AG09319 (cell line): ENCODE measurements at regions not wholly inside any gene's neighbourhood (a gene's known extent, or its start where the extent isn't known, plus 50 kb on each side); places are given as distances from the start of the nearest gene placed in this dataset.

Experiments used
- DNase-seq: peaks from one replicate; pipeline ENCODE4 v3.0.0-alpha.2; 2010; ENCODE audit warnings: low read depth; ENCODE audit errors: extremely low read depth
- TF ChIP-seq, protein P1 (sequence below): IDR thresholded peaks from 2 replicates; pipeline ENCODE4 v1.5.1; 2011; ENCODE audit warnings: low read depth, mild to moderate bottlenecking, inconsistent platforms, low read length, moderate library complexity

DNA sequence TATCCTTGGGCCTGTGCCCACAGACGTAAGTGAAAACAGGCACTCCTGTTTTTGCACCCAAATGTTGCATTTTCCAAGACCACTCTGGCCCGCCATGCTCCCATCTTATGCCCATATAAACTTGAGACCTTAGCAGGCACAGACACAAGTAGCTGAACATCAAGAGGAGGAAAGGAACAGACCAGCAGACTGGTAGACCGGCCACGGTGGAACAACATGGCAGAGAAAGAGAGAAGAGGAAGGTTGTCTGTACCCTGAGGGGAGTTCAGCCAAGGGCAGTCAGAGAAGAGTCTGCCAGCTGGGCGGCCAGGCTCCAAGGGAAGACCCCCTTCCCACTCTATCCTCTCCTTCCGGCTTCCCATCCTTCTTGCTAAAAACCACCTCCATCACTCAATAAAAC is 85.3 kb downstream of the GPR37 start:
- TF ChIP-seq, protein P1, sequence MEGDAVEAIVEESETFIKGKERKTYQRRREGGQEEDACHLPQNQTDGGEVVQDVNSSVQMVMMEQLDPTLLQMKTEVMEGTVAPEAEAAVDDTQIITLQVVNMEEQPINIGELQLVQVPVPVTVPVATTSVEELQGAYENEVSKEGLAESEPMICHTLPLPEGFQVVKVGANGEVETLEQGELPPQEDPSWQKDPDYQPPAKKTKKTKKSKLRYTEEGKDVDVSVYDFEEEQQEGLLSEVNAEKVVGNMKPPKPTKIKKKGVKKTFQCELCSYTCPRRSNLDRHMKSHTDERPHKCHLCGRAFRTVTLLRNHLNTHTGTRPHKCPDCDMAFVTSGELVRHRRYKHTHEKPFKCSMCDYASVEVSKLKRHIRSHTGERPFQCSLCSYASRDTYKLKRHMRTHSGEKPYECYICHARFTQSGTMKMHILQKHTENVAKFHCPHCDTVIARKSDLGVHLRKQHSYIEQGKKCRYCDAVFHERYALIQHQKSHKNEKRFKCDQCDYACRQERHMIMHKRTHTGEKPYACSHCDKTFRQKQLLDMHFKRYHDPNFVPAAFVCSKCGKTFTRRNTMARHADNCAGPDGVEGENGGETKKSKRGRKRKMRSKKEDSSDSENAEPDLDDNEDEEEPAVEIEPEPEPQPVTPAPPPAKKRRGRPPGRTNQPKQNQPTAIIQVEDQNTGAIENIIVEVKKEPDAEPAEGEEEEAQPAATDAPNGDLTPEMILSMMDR: no peak
- DNase-seq: no peak

GRCh38 chr7:124679586-124680225 is 85.9 kb downstream of the GPR37 start:
- no peak for DNase-seq
- TF ChIP-seq, protein P1: no peak

GRCh38 chr7:124679146-124679545 is 86.4 kb downstream of the GPR37 start:
- TF ChIP-seq, protein P1: no peak
- no peak for DNase-seq

DNA sequence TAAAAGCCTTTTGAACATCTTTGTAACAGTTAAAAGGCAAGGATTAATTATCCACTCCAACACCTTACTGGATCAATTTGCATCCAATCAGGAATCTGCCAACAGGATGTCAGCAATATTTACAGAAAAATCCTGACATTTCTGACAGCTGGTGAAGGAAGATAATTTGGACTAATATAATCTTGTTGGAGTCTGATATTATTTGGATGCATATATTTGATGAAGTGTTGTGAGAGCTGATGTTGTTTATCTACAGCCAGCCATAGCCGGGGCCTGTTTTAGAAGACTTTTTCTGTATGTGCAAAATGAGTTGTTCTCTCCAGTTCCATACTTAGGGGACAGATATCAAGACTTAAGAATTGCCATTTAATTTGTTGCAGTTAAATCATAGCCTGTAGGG is 91.1 kb downstream of the GPR37 start:
- no peak for DNase-seq
- TF ChIP-seq, protein P1: no peak

GRCh38 chr7:124672011-124672410 is 93.6 kb downstream of the GPR37 start:
- TF ChIP-seq, protein P1: no peak
- no peak for DNase-seq

GRCh38 chr7:124667312-124668153 is 98.1 kb downstream of the GPR37 start:
- DNase-seq: no peak
- TF ChIP-seq, protein P1: no peak

GRCh38 chr7:124662937-124663336 is 102.7 kb downstream of the GPR37 start:
- no peak for DNase-seq
- TF ChIP-seq, protein P1: no peak
